HG03159 (cell line): ENCODE measurements at regions not wholly inside any gene's neighbourhood (a gene's known extent, or its start where the extent isn't known, plus 50 kb on each side); places are given as distances from the start of the nearest gene placed in this dataset.
"Not testable (repeated sequence)": the region's sequence is repeated elsewhere in the genome, so short reads cannot be mapped to it uniquely, and the experiment has no call there.

Experiments used
- ATAC-seq: cut with Tn5 transposase; IDR thresholded peaks from one replicate; pipeline ENCODE4 v1.9.1; 2021; ENCODE audit warnings: mild to moderate bottlenecking, moderate library complexity; ENCODE audit not compliant: unreplicated experiment

- no peak for ATAC-seq
These were observed 1360.8 kb upstream of the C9orf72 start for GRCh38 chr9:28934111-28934510.

- no peak for ATAC-seq
These were observed 1365.7 kb upstream of the C9orf72 start for GRCh38 chr9:28938981-28939380.

GRCh38 chr9:28941856-28942255 lies 1368.6 kb upstream of the C9orf72 start:
- no peak for ATAC-seq

- ATAC-seq = no peak
These were observed 1369.7 kb upstream of the C9orf72 start for GRCh38 chr9:28942941-28943340.

- no peak for ATAC-seq
These were observed 1373.4 kb upstream of the C9orf72 start for GRCh38 chr9:28946648-28947047.

GRCh38 chr9:28951945-28952344 lies 1378.7 kb upstream of the C9orf72 start:
- no peak for ATAC-seq

- no peak for ATAC-seq
These were observed 1383.0 kb upstream of the C9orf72 start for GRCh38 chr9:28956116-28956880.

GRCh38 chr9:28960602-28961001 lies 1387.3 kb upstream of the C9orf72 start:
- no peak for ATAC-seq

- ATAC-seq = no peak
These were observed 1388.3 kb upstream of the C9orf72 start for GRCh38 chr9:28961623-28962022.

- no peak for ATAC-seq
These were observed 1393.9 kb upstream of the C9orf72 start for GRCh38 chr9:28967226-28967625.

- ATAC-seq = no peak
These were observed 1397.0 kb upstream of the C9orf72 start for GRCh38 chr9:28970241-28970654.

GRCh38 chr9:28971881-28972280 lies 1398.6 kb upstream of the C9orf72 start:
- ATAC-seq = no peak

GRCh38 chr9:28976250-28976649 lies 1403.0 kb upstream of the C9orf72 start:
- no peak for ATAC-seq

GRCh38 chr9:28976684-28977083 lies 1403.4 kb upstream of the C9orf72 start:
- no peak for ATAC-seq

- no peak for ATAC-seq
These were observed 1407.8 kb upstream of the C9orf72 start for GRCh38 chr9:28981129-28981528.

GRCh38 chr9:28981711-28982110 lies 1408.4 kb upstream of the C9orf72 start:
- no peak for ATAC-seq

GRCh38 chr9:28984016-28984415 lies 1410.7 kb upstream of the C9orf72 start:
- ATAC-seq = no peak

- ATAC-seq = not testable (repeated sequence)
These were observed 1416.7 kb upstream of the C9orf72 start for GRCh38 chr9:28990009-28990408.

- no peak for ATAC-seq
These were observed 1425.8 kb upstream of the C9orf72 start for GRCh38 chr9:28999057-28999456.

- no peak for ATAC-seq
These were observed 1426.5 kb upstream of the C9orf72 start for GRCh38 chr9:28999806-29000205.

GRCh38 chr9:29001006-29001405 lies 1427.7 kb upstream of the C9orf72 start:
- no peak for ATAC-seq

- ATAC-seq = no peak
These were observed 1431.7 kb upstream of the C9orf72 start for GRCh38 chr9:29004988-29005387.

- ATAC-seq = no peak
These were observed 1433.3 kb upstream of the C9orf72 start for GRCh38 chr9:29006628-29007027.
